GM19023 (cell line): ENCODE measurements at regions not wholly inside any gene's neighbourhood (a gene's known extent, or its start where the extent isn't known, plus 50 kb on each side); places are given as distances from the start of the nearest gene placed in this dataset.

ENCODE experiments used
- ATAC-seq: cut with Tn5 transposase; IDR thresholded peaks from one replicate; pipeline ENCODE4 v1.9.1; 2021; ENCODE audit warnings: mild to moderate bottlenecking, moderate library complexity; ENCODE audit not compliant: unreplicated experiment

DNA sequence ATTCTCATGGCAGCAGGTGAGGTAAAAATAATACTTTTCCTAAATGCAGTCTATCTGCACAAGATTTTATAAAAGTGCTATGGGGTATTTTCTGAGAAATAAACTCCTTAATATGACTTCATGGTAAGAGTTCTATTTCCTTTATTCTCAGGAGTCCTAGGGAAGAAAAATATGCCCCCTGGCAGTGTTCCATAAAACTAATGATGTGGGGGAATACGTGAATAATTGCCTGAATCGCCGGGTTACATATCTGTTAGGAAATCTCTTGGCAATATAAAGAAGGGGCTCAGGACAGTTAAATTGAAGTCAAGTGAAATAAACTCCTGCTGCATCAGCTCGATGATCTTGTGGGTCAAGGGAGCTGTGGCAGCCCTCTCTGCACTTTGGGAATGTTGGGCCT, 229.7 kb downstream of the MAFB start:
- ATAC-seq, result no peak

DNA sequence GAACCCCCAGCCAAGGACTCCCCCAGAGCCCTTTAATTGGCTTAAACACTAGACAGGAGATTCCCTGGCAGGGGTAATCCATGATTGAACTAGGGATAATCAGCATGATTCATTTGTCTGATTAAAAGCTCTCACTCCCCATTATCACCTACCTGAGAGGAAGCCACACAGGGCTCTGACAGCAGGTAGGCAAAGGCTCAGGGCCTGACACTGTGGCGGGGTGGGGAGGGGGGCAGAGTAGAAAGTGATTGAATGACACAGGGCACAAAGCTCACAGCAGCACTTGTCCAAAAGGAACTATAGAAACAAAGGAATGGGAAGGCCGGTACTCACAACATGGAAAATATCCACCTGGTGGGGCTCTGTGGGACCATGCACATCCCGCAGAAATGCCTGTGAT, 231.6 kb downstream of the MAFB start:
- ATAC-seq, result no peak

DNA sequence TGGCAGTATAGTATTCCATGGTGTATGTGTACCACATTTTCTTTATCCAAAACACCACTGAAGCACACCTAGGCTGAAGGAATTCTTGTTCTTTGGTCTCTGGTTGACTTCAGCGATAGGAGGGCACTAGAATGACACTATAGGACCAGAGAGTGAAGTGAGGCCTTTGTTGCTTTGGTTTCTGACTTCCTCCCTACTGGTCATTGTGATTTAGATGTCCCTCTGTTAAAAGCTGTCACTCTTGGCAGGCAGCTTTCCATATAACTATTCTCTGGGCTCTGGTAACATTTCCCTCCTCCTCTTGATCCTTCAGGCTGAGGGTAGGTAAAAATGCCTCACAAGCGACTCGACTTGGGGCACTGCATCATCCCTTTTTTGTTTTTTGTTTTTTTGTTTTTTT, 236.3 kb downstream of the MAFB start:
- no peak for ATAC-seq

GRCh38 chr20:40451552-40451951, 237.5 kb downstream of the MAFB start:
- ATAC-seq, result no peak

DNA sequence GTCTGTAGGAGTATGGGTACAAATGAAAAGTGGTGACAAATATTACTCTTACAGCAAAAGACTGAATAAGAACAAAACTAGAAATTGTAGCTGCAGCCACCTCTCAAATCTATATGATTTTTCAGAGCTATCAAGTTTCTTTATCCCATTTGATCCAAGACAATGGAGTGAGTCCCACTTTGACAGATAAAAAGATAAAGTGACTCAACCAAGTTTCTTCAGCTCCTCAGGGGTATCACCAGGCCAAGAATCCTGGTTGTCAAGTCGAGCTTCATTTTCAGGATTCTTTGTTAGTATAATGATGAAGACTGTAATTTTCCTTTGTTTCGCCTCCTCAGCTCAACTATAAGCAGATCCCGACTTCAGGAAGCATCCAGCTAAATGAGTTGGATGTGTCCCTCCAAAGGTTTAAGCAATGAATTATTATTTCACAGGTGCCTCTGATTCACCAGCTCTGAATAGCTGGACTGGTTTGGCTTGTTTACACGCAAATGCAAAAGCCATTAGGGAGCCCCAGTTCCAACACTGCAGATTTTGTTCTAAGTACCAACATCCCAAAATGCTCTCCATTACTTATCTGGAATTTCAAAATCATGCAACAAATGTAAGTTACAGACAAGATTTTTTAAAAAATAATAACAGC, 238.9 kb downstream of the MAFB start:
- ATAC-seq, result no peak

DNA sequence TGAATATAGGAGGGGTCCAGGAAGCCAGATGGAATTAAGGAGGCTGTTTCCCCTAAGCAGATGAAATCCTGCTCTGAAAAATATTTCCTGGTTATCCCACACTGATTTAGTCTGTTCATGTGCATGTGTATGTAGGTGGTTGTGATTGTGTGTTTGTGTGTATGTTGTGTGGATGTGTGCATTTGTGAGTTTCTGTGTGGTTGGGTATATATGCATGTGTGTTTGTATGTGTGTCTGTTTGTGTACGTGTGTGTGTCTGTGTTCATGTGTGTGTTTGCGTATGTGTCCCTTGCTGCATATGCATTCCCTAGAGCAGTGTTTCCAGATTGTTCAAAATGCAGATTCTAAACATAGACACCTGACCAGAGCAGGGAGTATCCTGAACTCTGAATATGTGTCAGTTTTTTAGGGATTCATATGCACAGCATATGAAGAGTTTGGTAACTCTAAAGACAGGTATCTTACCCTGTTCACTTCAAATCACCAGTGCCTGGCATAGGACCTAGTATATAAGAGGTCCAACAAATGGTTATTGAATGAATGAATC, 239.8 kb downstream of the MAFB start:
- no peak for ATAC-seq

DNA sequence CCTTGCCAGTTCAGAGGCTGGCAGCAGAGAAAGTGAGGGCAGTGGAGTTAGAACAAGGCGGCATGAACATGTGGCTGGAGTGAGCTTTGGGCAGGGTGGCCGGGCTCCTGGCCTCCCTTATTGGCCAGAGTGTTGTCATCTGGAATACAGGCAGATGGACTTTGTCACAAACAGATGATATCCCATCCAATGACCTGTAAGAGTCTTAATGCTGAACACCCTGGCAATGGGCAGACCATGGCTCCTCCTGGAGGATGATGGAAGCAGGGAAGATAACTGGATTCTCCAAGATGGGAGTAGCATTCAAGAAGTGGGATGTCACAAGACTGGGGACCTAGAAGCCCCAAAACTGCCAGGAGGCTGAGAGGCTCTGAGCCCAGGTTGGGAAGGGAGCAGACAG, 242.1 kb downstream of the MAFB start:
- ATAC-seq, result no peak

GRCh38 chr20:40444516-40444915, 244.5 kb downstream of the MAFB start:
- no peak for ATAC-seq

GRCh38 chr20:40443753-40444152, 245.3 kb downstream of the MAFB start:
- ATAC-seq, result no peak

DNA sequence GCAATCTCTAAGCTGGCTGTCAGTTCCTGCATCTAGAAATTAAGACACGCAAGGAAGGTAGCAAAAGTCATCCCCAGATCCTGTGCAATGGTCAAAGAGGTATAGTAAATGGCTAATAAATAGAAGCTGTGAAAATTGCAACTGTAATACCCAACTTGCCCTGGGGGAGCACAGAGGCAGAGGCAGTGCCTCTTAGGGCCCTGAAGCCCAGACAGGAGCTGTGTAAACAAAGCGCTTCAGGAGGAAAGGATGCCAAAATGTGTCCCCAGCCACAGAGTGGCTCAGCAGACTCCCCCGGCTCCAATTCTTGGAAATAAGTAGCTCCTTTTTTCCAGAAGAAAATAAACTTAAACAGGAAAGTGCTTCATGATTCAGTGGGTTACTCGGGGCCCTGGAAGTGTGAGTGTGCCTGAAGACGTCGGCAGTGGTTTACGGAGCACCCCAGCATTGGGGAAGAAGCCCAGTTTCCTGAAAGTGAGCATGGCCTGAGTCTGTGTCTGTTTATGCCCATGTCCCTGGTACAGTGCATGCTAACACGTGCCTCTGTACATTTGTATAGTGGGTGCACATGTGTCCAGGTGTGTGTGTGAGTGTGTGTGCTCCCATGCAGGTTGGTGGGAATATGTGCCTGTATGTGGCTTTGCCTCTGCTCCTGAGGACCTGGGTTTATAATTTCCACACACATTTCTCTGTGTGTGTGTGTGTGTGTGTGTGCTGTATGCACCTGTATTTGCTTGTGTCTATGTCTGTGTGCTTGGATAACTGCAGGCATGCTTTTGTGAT, 246.7 kb downstream of the MAFB start:
- no peak for ATAC-seq

DNA sequence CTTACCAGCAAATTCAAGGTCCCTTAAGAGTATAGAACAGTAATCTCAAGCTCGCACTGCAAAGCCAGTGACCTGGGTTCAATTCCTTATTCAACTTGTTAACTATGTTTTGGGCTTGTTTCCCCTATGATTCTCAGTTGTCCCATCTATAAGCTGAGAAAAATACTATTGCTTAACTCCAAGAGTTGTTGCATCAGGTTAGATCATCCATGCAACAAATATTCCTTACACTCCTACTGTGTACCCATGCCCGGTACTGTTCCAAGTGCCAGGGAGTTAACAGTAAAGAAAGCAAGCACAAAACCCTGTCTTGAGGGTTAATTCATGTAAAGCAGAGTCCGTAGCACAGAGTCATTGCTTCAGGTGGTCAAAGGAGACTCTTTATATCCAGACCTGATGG, 247.3 kb downstream of the MAFB start:
- no peak for ATAC-seq

- ATAC-seq, result no peak
These were observed 250.7 kb downstream of the MAFB start for GRCh38 chr20:40438161-40438830.

DNA sequence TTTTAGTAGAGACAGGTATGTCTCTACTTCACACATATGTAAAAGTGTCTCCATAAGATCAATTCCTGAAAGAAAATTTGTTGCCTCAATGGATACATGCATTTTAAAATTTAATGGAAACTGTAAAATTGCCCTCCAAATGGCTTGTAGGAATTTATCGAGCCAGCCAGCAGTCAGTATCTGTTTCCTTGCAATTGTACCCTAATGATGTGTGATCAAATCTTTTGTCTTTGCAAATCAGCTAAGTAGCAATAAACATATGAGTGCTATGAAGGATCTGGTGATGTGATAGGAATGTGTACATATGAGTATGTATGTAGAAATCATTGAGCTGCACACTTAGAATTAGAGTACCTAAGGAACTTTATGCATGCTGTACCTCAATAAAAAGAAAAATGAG, 253.0 kb downstream of the MAFB start:
- no peak for ATAC-seq

DNA sequence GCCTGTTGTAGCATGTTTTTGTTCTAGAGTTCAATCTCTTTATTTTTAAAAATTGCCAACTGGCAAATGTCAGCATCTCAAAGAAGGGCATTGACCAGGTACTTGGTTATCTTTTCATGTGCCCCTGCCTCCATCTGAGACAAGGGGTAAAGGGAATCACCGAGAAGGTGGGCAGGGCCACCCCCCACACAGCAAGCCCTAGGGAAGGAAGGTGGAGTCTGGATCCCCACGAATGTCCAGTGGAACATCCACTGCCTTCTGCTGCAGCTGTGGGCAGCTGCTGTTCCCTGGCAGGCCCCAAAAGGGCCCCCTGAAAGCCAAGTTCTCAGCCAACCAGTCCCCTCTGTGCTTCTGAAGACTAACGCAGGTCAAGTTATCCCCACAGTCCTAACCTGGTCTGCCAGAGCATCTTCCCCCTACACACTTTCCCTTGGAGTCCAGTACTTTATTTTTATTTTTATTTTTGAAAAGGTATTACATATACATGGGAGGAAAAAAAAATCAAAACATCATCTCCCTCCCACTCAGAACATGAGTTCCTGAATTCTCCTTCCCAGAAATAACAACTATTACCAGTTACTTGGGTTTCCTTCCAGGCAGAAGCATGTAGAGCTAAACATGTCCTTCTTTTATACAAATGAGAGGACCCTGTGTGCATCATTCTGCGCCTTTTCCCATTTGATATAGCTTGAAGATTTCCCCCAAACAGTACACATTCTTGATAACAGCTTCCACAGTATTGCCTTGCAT, 253.7 kb downstream of the MAFB start:
- no peak for ATAC-seq

DNA sequence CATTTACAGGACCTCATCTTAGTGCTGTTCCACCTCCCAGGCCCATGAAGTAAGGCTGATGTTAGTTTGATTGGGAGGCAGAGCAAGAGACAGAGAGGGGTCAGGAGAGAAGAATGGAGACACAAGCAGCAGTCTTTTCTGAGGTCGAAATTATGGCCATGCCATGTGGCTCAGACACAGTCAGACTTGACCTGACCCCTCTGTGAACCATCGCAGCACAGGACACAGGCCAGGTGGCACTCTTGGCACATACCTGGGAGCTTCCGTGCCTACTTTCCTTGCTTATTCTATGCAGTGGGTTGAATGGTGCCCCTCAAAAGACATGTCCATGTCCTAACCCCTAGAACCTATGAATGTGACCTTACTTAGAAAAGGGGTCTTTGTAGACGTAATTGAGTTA, 254.9 kb downstream of the MAFB start:
- ATAC-seq, result no peak

DNA sequence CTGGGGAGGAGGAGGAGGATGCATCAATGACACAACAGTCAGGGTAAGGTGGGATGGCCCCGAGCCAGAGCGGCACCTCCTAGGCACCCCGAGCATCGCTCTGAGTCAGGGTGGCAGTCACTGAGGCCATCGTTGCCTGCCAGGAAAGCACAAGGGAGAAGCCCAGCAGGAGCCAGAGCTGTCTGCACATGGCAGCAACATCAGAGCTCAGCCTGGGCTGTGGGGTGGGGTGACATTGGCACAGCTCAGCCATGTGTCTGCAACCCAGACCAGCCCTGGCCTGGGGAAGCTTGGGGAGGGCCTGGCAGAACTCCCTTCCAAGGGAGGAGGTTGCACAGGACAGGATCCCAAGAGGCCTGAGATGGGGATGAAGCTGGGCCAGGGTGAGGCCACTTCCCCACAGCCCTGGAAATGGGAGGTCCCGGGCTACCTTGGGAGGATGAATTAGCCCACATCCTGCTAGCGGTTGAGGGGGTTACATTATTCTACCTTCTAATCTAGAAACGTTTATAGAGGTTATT, 255.6 kb downstream of the MAFB start:
- no peak for ATAC-seq

GRCh38 chr20:40431611-40432010, 257.4 kb downstream of the MAFB start:
- ATAC-seq, result no peak

DNA sequence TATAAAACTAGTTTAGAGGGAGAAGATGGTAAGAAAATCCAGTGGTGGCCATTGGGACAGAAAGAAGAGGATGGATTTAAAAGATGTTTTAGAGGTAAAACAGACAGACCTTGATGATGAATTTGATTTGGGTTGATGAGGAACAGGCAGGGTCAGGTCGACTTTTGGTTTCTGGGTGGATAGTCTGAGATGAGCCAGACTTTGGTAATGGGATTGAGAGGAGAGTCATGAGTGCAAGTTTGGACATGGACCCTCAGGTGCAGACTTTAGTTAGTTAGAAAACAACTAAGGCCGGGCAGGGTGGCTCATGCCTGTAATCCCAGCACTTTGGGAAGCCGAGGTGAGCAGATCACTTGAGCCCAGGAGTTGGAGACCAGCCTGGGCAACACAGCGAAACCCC, 257.9 kb downstream of the MAFB start:
- ATAC-seq, result no peak

- ATAC-seq, result no peak
These were observed 262.0 kb downstream of the MAFB start for GRCh38 chr20:40427026-40427425.

DNA sequence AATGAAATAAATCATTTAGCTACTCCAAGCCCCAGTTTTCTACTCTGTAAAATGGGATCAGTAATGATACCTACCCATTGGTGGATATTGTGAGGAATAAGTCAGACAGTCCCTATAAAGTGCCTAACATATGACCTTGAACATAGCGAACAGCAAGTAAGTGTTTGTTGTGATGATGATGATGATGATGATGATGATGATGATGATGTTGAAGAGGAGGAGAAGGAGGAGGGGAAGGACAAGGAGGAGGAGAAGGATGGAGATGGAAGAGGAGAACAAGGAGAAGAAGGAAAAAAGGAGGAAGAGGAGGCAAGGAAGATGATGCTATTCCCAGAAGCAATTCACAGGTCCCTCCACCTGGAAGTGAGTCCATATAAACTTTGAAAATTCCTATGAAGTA, 264.3 kb downstream of the MAFB start:
- ATAC-seq, result no peak

GRCh38 chr20:40422656-40423055, 266.4 kb downstream of the MAFB start:
- ATAC-seq, result no peak
